SW480 (cell line): ENCODE measurements at regions not wholly inside any gene's neighbourhood (a gene's known extent, or its start where the extent isn't known, plus 50 kb on each side); places are given as distances from the start of the nearest gene placed in this dataset.
"Not testable (repeated sequence)": the region's sequence is repeated elsewhere in the genome, so short reads cannot be mapped to it uniquely, and the experiment has no call there.

Experiments
- DNase-seq: peaks from one replicate; pipeline ENCODE4 v3.0.0-alpha.2; 2016; ENCODE audit warnings: low spot score

GRCh38 chr2:34545486-34546136 lies 946.5 kb upstream of the FAM98A start:
- DNase-seq: no peak

DNA sequence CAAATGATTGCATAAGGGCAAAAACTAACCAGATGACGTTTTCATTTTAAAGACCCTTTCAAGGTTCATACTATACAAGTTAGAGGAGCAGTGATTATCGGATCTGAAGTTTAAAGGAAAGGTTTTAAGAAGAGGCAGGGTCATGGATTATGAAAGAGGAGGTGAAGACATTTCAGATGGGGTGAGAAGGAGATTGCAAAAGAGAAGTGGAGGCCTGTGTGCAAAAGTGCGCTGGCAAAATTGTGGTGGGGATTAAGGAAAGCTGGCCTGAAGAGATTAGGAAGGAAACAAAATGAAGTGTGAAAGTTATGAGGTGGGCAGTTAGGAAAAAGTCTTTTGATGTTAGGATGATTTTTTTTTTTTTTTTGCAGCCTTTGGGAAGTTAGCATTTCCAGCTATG lies 935.7 kb upstream of the FAM98A start:
- no peak for DNase-seq

GRCh38 chr2:34534341-34534740 lies 935.2 kb upstream of the FAM98A start:
- no peak for DNase-seq

DNA sequence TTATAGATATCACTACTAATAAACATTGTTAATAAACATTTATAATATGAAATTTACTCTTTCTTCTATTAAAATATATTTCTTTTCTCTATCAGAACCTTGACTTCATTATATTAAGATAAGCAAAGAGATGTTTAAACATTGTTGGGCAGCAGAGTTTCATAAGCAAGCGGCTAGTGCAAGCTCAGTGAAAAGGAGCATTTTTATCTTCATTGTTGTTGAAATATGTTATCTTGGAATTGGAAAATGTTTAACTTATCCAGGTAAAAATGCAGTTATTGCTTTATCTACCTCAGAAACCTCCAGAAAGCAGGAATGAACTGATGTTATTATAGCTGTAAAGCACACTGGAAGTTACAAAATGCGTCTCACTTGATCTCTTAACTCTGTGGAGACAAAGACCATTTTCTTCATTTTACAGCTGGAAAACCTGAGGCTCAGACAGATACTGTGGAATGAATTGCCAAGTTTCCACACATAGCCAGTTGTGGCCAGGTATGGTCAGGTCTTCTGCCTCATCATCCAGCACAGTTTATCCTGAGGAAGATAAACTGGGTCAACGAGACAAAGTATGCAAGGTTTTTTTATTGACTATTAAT lies 934.6 kb upstream of the FAM98A start:
- no peak for DNase-seq

GRCh38 chr2:34529965-34530364 lies 930.9 kb upstream of the FAM98A start:
- DNase-seq: no peak

DNA sequence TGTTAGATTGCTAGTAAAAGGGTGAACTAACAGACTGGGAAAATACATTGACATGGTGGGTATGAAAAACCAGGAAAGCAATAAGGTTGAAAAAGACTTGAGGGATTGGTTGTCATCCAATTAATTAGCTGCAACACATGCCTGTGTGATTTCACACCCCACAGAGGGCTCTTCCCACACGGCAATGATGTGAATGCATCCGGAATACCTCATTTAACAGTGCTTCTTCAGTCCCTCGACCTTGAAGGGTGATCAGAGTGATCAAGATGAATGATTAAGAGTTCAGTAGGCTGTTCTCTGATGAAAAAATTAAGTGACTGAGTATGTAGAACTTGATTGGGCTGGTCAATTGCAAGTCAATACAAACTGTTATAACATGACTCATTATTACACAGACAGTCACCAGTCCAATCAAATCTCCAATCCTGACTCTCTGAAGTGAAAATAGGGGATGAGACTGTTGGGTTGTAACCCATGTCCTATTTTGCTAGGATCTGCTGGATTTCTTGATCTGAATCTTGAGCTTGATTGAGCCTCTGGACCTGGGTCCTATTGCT lies 924.9 kb upstream of the FAM98A start:
- DNase-seq: no peak

DNA sequence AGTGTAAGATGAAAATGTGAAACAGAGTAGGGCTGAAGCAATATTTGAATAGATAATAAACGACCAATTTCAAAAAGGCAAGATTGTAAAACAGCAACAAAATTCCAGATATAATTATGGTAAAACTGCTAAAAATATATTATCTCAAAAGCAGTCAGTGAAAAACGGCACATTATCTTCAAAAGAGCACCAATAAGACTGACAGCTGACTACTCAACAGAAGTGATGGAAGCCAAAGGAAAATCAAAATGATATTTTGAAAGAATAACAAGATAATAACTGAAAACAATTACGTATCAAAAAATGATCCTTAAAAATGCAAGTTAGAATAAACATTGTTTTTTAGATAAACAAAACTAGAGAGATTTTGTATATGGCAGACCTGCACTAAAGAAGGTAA lies 920.6 kb upstream of the FAM98A start:
- no peak for DNase-seq

GRCh38 chr2:34498561-34498960 lies 899.5 kb upstream of the FAM98A start:
- no peak for DNase-seq

DNA sequence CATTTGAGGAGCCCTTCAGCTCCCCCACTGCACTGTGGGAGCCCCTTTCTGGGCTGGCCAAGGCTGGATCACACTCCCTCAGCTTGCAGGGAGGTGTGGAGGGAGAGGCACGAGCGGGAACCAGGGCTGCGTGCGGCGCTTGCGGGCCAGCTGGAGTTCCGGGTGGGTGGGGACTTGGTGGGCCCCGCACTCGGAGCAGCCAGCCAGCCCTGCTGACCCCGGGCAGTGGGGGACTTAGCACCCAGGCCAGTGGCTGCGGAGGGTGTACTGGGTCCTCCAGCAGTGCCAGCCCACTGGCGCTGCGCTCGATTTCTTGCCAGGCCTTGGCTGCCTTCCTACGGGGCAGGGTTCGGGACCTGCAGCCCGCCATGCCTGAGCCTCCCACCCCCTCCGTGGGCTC lies 895.1 kb upstream of the FAM98A start:
- not testable (repeated sequence) for DNase-seq

DNA sequence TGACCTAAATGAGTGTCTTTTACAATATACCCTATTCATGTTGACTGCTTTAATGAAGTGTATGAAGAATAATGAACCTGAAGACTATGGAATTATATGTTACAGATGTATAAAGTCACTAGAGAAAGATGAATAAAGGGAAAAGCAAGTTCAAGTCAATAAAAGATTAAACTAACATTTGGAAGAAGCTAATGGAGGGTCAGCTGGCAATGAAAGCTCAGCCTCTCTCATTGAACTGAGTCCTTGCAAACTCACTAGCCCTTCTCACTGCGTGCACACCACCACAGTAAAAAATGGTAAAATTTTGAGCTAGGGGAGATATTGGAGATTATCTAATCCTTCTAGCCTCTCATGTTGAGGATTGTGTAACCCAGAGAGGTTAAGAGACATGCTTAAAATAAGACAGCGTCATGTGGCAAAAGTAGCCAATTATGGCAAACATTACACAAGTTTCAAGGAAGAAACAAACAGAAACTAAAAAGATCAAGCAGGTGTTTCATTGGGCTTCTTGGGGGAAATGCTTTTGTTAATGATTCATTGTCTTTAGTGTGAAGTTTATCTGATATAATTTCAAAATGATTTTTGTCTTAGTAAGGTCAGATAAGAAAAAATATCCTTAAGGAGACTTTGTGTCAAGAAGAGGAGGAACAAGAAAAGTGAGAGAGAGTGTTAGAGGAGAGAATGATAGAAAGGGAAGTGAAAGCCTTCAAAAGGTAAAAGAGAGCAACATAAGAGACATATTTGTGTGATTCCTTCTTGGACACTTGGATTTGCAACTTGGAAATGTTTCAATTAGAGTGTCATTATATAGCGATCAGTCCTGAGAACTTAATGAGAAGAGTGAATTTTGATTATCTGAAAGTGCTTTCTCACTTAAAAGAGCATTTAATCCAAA lies 893.7 kb upstream of the FAM98A start:
- DNase-seq: no peak

GRCh38 chr2:34486965-34487364 lies 887.9 kb upstream of the FAM98A start:
- DNase-seq: no peak

GRCh38 chr2:34481542-34481941 lies 882.4 kb upstream of the FAM98A start:
- DNase-seq: no peak

DNA sequence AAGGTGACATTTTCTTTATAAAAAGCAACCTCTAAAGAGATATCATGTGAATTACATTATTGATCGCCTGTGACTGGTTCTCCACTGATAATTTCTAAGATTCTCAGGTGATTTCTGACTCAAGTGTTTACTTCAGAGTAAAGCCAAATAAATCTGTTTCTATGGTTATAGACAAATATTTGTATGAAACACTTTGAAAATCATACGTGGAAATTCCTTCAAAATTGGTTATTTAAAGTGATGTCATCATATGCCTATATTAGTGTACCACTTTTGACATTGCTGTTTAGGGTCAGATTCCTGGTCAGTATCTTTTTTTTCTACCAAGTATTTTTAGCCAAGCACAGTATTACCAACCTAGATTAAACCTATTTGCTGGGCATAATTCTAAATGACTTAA lies 881.3 kb upstream of the FAM98A start:
- DNase-seq: no peak

DNA sequence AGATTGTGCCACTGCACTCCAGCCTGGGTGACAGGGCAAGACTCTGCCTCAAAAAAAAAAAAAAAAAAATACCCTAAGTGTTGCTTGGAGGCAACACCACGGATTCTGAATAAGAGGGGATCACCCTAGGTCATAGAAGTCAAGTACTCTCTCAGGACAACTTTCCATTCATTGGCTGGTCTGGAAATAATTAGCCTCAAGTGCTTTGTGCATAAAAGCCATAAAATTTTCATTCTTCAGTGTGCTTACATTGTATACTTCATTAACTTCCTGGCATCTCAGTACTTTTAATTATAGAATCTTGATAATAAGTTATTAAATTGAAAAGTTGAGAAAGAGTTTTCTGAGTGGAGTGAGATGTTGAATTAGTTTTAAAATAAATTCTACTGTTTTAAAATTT lies 876.1 kb upstream of the FAM98A start:
- DNase-seq: no peak

GRCh38 chr2:34474646-34475045 lies 875.5 kb upstream of the FAM98A start:
- no peak for DNase-seq

DNA sequence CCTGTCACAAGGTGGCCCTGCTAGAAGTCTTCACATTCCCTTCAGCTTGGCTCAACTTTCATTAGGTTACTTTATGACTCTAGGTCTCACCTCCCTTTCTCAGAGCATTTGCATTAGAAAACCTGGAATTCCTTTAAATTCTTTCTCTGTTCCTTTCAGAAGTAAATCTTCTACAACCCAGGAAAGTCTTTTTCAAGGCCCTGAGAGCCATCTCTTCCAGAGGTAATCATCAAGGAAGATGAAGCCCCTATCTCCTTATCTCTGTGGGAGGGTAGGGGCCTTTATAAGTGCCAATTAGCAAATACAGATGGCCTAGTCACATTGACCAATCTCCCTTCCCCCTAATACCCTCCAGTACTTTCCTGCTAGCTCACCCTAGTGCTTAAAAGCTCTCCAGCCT lies 848.0 kb upstream of the FAM98A start:
- DNase-seq: no peak

- DNase-seq: no peak
Measured at GRCh38 chr2:34423301-34423700, 824.2 kb upstream of the FAM98A start.

DNA sequence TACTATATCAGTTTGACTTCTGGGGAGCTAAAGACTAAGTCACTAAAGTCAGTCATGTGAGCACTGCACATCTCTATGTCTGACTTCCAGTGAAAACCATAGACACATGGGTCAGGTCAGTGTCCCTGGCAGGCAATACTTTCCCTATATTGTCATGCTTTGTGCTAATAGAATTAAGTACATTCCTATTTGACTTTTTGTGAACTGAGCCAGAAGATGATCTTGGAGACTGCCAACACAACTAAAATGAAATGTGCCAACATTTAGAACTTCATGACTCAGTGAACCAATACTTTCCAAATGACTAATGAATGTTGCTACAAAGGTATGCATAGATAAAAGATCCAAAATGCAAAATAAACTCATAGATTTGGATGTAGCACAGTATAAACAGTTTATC lies 820.8 kb upstream of the FAM98A start:
- no peak for DNase-seq

GRCh38 chr2:34416856-34417255 lies 817.8 kb upstream of the FAM98A start:
- no peak for DNase-seq

GRCh38 chr2:34414856-34415255 lies 815.8 kb upstream of the FAM98A start:
- no peak for DNase-seq

GRCh38 chr2:34408100-34408499 lies 809.0 kb upstream of the FAM98A start:
- peak; percentile 12 for DNase-seq

GRCh38 chr2:34403512-34403911 lies 804.4 kb upstream of the FAM98A start:
- no peak for DNase-seq

GRCh38 chr2:34402376-34402775 lies 803.3 kb upstream of the FAM98A start:
- DNase-seq: no peak
